ENCODE measurements at regions not wholly inside any gene's neighbourhood (a gene's known extent, or its start where the extent isn't known, plus 50 kb on each side); places are given as distances from the start of the nearest gene placed in this dataset.
"Not testable (repeated sequence)": the region's sequence is repeated elsewhere in the genome, so short reads cannot be mapped to it uniquely, and the experiment has no call there.

DNA sequence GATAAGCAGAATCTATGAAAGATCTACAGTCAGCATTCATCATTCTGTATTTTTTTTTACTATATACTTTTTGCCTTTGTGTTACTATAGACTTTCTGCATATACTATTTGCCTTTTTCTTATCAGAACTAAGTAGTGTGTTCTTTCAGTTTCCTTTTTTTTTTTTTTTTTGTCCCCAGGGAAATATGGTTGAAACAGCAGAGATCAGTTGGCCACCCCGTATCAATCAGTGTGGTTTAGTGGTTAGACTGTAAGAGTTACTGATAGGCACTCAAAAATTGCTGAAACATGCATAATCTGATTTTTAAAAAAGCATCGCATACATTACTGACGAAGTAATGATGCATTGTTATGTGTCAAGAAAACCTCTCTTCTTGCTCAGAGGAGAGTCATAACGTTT lies 990.8 kb upstream of the EDIL3 start:
- no peaks in the 10 kb centered on the region for H3K27me3 ChIP-seq (ENCODE audit: insufficient read depth, low read length)
- 0 out of 2 replicates have a peak overlapping the region, but pooled peaks have one; percentile 1 for H3K4me3 ChIP-seq (ENCODE audit: low read depth, low read length)
- no peaks in the 10 kb centered on the region for H3K36me3 ChIP-seq (ENCODE audit: insufficient read depth, low read length)
- no peaks in the 10 kb centered on the region for H3K4me1 ChIP-seq (ENCODE audit: control insufficient read depth, insufficient read depth, low read length, unreplicated experiment)
- no peak overlapping the region for H3K27ac ChIP-seq (ENCODE audit: low read depth, low read length)
- no peak overlapping the region for H2AFZ ChIP-seq (ENCODE audit: low read length, unreplicated experiment)
- no peaks in the 10 kb centered on the region for H3K79me2 ChIP-seq (ENCODE audit: control insufficient read depth, insufficient read depth, low read length, unreplicated experiment)

DNA sequence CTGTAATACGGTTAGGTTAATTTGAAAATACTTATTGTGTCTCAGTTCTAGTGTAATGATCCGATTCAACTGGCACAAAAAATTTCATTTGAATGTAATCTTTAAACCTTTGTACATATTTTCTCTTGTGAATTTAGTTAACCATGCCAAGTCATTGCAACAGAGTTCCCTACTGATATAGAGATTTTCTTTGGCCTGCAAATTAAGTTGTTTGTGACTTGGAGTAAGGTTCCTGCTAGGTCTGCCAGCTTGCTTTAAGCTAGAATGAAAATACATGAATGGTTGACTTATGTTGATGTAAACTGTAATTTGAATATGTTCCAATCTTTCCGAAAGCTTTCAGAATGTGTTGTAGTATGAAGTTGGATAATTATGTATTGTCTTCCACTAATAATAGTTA lies 1004.1 kb upstream of the EDIL3 start:
- Histone ChIP-seq H3K27me3 (ENCODE audit: insufficient read depth, low read length) (peaks cover 5% of the 10 kb centered on the region), H3K4me3 (ENCODE audit: low read depth, low read length) (no peak overlapping the region), H3K27ac (ENCODE audit: low read depth, low read length) (no peak overlapping the region), H2AFZ (ENCODE audit: low read length, unreplicated experiment) (no peak overlapping the region), H3K4me1 (ENCODE audit: control insufficient read depth, insufficient read depth, low read length, unreplicated experiment) (no peaks in the 10 kb centered on the region), H3K79me2 (ENCODE audit: control insufficient read depth, insufficient read depth, low read length, unreplicated experiment) (no peaks in the 10 kb centered on the region), H3K36me3 (ENCODE audit: insufficient read depth, low read length) (no peaks in the 10 kb centered on the region)

DNA sequence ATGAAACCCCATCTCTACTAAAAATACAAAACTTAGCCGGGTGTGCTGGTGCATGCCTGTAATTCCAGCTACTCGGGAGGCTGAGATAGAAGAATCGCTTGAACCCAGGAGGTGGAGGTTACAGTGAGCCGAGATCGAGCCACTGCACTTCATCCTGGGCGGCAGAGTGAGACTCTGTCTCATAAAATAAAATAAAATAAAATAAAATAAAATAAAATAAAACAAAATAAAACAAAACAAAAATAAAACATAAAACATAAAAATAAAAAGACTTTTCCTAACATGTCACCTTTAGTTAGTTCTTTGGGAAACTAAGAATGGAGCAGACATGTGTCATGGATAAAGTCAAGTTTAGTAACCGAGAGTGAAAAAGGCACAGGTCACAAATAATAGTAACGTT lies 1007.6 kb upstream of the EDIL3 start:
- not testable (repeated sequence) for H3K4me3 ChIP-seq (ENCODE audit: low read depth, low read length); H2AFZ ChIP-seq (ENCODE audit: low read length, unreplicated experiment); H3K4me1 ChIP-seq (ENCODE audit: control insufficient read depth, insufficient read depth, low read length, unreplicated experiment); H3K27ac ChIP-seq (ENCODE audit: low read depth, low read length); H3K79me2 ChIP-seq (ENCODE audit: control insufficient read depth, insufficient read depth, low read length, unreplicated experiment); H3K36me3 ChIP-seq (ENCODE audit: insufficient read depth, low read length)
- H3K27me3 ChIP-seq (ENCODE audit: insufficient read depth, low read length): peaks cover 11% of the 10 kb centered on the region

DNA sequence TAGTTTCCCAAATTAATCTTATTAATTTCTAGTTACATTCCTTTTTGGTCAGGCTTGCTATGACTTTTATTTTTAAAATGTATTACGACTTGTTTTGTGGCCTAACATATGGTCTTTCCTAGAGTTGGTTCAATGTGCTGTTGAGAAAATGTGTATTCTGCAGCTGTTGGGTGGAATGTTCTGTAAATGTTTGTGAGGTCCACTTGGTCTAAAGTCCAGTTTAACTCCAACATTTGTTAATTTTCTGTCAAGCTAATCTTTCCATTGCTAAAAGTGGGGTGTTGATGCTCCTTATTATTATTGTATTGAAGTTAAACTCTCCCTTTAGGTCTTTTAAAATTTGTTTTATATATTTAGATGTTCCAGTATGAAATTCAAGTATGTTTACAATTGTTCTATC lies 1010.8 kb upstream of the EDIL3 start:
- no peak overlapping the region for H2AFZ ChIP-seq (ENCODE audit: low read length, unreplicated experiment)
- H3K27me3 ChIP-seq (ENCODE audit: insufficient read depth, low read length): peaks cover 11% of the 10 kb centered on the region
- H3K4me1 ChIP-seq (ENCODE audit: control insufficient read depth, insufficient read depth, low read length, unreplicated experiment): no peaks in the 10 kb centered on the region
- H3K4me3 ChIP-seq (ENCODE audit: low read depth, low read length): no peak overlapping the region
- H3K36me3 ChIP-seq (ENCODE audit: insufficient read depth, low read length): no peaks in the 10 kb centered on the region
- H3K27ac ChIP-seq (ENCODE audit: low read depth, low read length): no peak overlapping the region
- H3K79me2 ChIP-seq (ENCODE audit: control insufficient read depth, insufficient read depth, low read length, unreplicated experiment): no peaks in the 10 kb centered on the region

DNA sequence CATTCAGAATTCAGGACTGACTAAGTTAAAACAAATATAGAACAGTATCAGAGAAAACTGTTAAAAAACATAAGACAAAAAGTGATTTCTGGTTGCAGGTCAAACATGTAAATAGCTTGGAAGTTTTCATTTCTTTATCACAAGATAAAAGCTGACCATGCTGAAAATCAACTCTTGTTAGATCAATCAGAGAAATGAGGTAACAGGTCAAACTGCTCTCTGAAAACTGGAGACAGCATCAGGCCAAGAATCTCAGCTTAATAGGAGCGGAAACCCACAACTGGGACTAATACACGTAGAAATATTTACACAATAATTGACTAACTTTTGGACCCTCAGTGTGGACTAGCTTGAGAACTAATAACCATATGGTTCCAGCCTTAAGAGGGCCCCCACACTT lies 1012.8 kb upstream of the EDIL3 start:
- H3K4me3 ChIP-seq (ENCODE audit: low read depth, low read length): no peak overlapping the region
- no peaks in the 10 kb centered on the region for H3K4me1 ChIP-seq (ENCODE audit: control insufficient read depth, insufficient read depth, low read length, unreplicated experiment)
- H3K79me2 ChIP-seq (ENCODE audit: control insufficient read depth, insufficient read depth, low read length, unreplicated experiment): no peaks in the 10 kb centered on the region
- peaks cover 11% of the 10 kb centered on the region for H3K27me3 ChIP-seq (ENCODE audit: insufficient read depth, low read length)
- no peak overlapping the region for H2AFZ ChIP-seq (ENCODE audit: low read length, unreplicated experiment)
- no peak overlapping the region for H3K27ac ChIP-seq (ENCODE audit: low read depth, low read length)
- no peaks in the 10 kb centered on the region for H3K36me3 ChIP-seq (ENCODE audit: insufficient read depth, low read length)

DNA sequence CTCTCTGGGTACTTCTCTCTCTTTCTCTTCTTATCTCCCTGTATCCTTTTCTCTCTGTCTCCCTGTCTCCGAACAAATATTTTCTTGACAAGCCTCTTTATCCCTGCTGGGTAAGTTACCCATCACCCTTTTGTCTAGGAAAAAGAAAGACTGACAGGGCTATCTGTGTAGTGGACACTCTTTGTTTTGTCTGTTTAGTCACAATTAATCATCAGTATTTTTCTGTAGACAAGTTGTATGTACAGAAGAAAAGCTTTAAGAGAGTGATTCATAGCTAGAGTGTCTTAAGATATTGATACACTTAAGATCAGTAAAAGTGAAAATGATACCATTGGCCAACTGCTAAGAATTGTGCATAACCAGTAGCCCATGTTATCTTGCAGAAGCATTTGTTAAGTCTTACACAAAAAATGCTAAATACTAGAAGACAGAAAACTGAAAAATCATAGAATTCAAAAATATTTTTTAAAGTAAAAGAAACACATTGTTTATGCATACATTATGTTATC lies 1043.8 kb upstream of the EDIL3 start:
- H2AFZ ChIP-seq (ENCODE audit: low read length, unreplicated experiment): no peak overlapping the region
- H3K27me3 ChIP-seq (ENCODE audit: insufficient read depth, low read length): no peaks in the 10 kb centered on the region
- no peak overlapping the region for H3K4me3 ChIP-seq (ENCODE audit: low read depth, low read length)
- H3K4me1 ChIP-seq (ENCODE audit: control insufficient read depth, insufficient read depth, low read length, unreplicated experiment): no peaks in the 10 kb centered on the region
- no peak overlapping the region for H3K27ac ChIP-seq (ENCODE audit: low read depth, low read length)
- no peaks in the 10 kb centered on the region for H3K79me2 ChIP-seq (ENCODE audit: control insufficient read depth, insufficient read depth, low read length, unreplicated experiment)
- H3K36me3 ChIP-seq (ENCODE audit: insufficient read depth, low read length): no peaks in the 10 kb centered on the region

DNA sequence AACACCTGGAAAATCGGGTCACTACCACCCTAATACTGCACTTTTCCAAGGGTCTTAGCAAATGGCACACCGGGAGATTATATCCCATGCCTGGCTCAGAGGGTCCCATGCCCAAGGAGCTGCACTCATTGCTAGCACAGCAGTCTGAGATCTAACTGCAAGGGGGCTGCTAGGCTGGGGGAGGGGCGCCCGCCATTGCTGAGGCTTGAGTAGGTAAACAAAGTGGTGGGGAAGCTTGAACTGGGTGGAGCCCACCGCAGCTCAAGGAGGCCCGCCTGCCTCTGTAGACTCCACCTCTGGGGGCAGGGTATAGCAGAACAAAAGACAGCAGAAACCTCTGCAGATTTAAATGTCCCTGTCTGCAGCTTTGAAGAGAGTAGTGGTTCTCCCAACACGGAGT lies 1047.0 kb upstream of the EDIL3 start:
- H3K4me3 ChIP-seq (ENCODE audit: low read depth, low read length); H3K79me2 ChIP-seq (ENCODE audit: control insufficient read depth, insufficient read depth, low read length, unreplicated experiment); H3K36me3 ChIP-seq (ENCODE audit: insufficient read depth, low read length); H3K27me3 ChIP-seq (ENCODE audit: insufficient read depth, low read length); H3K27ac ChIP-seq (ENCODE audit: low read depth, low read length); H2AFZ ChIP-seq (ENCODE audit: low read length, unreplicated experiment); H3K4me1 ChIP-seq (ENCODE audit: control insufficient read depth, insufficient read depth, low read length, unreplicated experiment): not testable (repeated sequence)

DNA sequence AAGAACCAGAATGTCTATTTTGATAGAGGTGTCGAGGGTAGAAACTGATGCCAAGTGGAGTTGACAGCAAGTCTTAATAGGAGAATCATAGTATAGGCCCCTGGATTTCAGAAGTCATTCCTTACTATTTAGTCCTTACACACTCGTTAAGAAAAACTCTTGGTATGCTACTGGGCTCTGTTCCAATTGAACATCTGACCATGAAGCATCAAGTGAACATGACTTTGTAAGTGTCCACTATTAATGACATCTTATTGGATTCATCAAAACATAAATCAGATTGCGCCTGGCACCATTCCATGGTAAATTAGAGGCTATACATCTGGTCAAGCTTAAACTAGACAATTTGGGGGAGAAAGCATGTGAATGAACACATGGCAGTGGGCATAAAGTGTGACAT lies 1056.5 kb upstream of the EDIL3 start:
- H3K27me3 ChIP-seq (ENCODE audit: insufficient read depth, low read length): no peaks in the 10 kb centered on the region
- no peaks in the 10 kb centered on the region for H3K36me3 ChIP-seq (ENCODE audit: insufficient read depth, low read length)
- no peak overlapping the region for H3K4me3 ChIP-seq (ENCODE audit: low read depth, low read length)
- no peak overlapping the region for H3K27ac ChIP-seq (ENCODE audit: low read depth, low read length)
- no peak overlapping the region for H2AFZ ChIP-seq (ENCODE audit: low read length, unreplicated experiment)
- H3K4me1 ChIP-seq (ENCODE audit: control insufficient read depth, insufficient read depth, low read length, unreplicated experiment): no peaks in the 10 kb centered on the region
- H3K79me2 ChIP-seq (ENCODE audit: control insufficient read depth, insufficient read depth, low read length, unreplicated experiment): no peaks in the 10 kb centered on the region

DNA sequence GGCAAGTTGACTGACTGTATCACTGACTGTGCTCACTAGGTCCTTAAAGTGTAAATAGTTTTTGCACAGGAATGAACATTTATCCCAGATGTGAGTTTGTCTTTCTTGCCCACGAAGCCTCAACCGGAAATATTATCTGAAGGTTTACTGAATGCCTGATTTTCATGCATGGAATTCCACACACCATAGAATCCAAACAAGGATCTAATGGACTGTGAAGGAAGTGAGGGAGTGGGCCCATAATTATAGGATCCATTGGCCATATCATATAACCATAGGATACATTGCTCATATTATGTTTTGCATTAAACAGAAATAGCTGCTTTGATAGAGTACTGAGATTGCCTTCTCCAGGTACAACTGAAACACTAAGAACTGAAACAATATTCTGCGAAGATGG lies 1057.2 kb upstream of the EDIL3 start:
- Histone ChIP-seq H2AFZ (ENCODE audit: low read length, unreplicated experiment) (no peak overlapping the region), H3K36me3 (ENCODE audit: insufficient read depth, low read length) (no peaks in the 10 kb centered on the region), H3K4me1 (ENCODE audit: control insufficient read depth, insufficient read depth, low read length, unreplicated experiment) (no peaks in the 10 kb centered on the region), H3K27ac (ENCODE audit: low read depth, low read length) (no peak overlapping the region), H3K27me3 (ENCODE audit: insufficient read depth, low read length) (no peaks in the 10 kb centered on the region), H3K79me2 (ENCODE audit: control insufficient read depth, insufficient read depth, low read length, unreplicated experiment) (no peaks in the 10 kb centered on the region), H3K4me3 (ENCODE audit: low read depth, low read length) (no peak overlapping the region)

DNA sequence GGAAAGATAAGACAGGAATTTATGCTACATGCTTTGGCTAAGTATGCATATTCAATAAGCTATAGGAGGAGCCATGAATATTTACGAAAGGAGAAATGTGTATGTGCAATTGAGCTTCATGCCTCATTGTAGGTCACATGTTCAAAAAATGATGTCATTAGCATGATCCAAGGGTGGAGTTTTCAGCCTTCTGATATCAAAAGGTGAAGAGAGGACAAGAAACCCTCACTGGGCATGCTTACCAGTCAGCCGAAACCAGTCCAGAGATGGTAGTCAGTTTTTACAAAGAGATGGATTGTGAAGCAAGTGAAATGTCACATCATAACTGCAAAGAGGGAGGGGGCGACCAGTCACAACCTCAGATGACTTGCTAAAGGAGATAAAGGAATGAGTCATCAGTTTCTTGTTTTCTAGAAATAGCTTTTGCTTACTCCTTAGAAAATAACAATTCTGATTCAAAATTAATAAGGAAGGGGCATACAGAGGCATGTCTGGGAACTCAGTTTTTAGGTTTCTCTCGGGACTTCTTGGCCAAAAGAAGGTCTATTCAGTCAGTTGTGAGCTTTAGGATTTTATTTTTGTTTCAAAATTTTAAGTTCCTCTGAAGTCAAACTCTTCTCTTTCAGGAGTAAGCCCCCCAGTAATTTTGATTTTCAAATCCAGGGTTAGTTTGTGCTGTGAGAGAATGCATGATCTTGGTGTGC lies 1067.8 kb upstream of the EDIL3 start:
- Histone ChIP-seq H3K27me3 (ENCODE audit: insufficient read depth, low read length) (no peaks in the 10 kb centered on the region), H3K79me2 (ENCODE audit: control insufficient read depth, insufficient read depth, low read length, unreplicated experiment) (no peaks in the 10 kb centered on the region), H3K27ac (ENCODE audit: low read depth, low read length) (no peak overlapping the region), H3K4me1 (ENCODE audit: control insufficient read depth, insufficient read depth, low read length, unreplicated experiment) (no peaks in the 10 kb centered on the region), H3K4me3 (ENCODE audit: low read depth, low read length) (no peak overlapping the region), H2AFZ (ENCODE audit: low read length, unreplicated experiment) (no peak overlapping the region), H3K36me3 (ENCODE audit: insufficient read depth, low read length) (no peaks in the 10 kb centered on the region)

DNA sequence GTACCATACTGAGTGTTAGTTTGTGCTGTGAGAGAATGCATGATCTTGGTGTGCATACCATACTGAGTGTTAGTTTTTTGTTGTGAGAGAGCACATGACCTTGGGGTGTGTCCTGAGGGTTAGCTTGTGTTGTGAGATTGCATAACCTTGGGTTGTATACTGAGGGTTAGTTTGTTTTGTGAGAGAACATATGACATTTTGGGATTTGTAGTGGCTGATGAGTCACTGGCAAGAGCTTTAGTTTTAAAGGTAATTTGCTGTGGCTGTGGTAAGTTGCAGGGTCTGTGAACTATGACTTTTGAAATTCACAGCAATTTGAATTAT lies 1068.3 kb upstream of the EDIL3 start:
- Histone ChIP-seq H3K79me2 (ENCODE audit: control insufficient read depth, insufficient read depth, low read length, unreplicated experiment) (no peaks in the 10 kb centered on the region), H3K27me3 (ENCODE audit: insufficient read depth, low read length) (no peaks in the 10 kb centered on the region), H3K27ac (ENCODE audit: low read depth, low read length) (no peak overlapping the region), H3K4me3 (ENCODE audit: low read depth, low read length) (no peak overlapping the region), H3K4me1 (ENCODE audit: control insufficient read depth, insufficient read depth, low read length, unreplicated experiment) (no peaks in the 10 kb centered on the region), H3K36me3 (ENCODE audit: insufficient read depth, low read length) (no peaks in the 10 kb centered on the region), H2AFZ (ENCODE audit: low read length, unreplicated experiment) (no peak overlapping the region)
